GM19240 (cell line): ENCODE measurements at regions not wholly inside any gene's neighbourhood (a gene's known extent, or its start where the extent isn't known, plus 50 kb on each side); places are given as distances from the start of the nearest gene placed in this dataset.

Source experiments
- DNase-seq: peaks from one replicate; pipeline ENCODE4 v3.0.0; 2011; ENCODE audit warnings: low spot score; ENCODE audit not compliant: insufficient read length

DNA sequence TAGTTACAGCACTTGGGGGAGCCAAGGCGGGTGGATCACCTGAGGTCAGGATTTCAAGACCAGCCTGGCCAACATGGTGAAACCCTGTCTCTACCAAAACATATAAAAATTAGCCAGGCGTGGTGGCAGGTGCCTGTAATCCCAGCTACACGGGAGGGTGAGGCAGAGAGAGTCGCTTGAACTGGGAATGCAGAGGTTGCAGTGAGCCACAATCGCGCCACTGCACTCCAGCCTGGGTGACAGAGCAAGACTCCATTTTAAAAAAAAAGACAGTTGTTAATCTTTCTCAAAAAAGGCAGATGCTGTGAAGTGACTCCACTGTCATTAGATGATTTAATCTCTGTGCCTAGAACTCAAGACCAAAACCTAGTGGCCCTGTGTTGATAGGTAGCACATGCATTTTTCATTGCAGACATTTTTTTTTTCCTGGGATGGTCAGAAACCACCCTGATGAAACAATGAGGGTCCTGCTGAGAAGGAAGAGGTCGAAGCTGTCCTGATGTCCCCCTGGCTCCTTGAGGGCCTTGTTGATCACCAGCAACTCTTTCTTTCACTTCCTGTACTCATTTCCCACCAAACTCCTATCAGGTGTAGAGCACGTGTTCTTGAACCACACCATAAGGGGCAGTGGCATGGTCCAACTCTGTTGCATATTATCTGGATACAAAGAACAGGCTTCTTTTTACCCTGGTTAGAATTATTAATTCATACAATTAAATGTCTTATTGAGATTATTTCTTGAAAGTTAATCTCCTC is 382.2 kb downstream of the ICE1 start:
- DNase-seq = no peak

DNA sequence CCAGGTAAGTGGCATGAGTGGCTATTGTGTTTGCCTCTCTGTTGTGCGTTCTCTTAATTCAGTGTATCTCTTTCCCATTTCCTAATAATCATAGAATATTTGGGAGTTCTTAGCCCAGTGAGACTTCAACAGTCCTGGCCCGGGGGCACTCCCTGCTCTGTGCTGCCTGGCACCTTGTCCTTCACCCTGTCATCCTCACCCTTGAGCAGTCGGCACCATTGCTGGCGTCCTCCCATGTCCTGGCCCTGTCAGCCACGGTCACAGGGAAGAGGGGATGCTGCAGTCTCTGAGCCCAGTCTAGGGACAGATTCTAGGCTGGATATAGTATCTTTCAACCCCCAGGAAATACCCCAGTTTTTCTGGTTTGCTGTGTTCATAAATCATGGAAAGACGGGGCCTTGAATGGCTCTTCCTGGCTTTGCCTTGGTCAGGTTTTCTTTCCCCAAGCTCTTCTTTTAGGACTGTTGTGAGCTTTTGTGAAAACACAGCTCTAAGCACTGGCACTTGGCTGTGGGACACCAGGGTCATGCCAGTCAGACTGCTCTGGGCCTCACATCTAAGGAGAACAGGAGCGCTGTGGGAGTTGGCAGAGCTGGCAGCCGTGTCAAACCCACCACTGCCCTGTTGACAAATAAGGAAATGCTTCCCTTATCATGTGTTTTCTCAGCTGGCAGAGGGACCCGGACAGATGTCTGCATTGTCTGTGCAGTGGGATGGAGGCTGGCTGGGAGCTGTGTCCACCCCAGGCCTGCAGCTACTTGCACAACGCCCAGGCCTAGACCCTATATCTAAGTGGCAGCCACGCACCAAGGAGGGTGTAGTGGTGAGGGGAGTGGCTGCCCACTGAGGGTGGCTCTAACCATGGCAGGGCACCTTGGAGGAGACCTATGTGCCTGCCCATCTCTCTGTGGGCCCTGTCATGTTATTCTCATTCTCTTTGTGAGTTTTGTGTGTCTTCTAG is 378.6 kb downstream of the ICE1 start:
- no peak for DNase-seq

DNA sequence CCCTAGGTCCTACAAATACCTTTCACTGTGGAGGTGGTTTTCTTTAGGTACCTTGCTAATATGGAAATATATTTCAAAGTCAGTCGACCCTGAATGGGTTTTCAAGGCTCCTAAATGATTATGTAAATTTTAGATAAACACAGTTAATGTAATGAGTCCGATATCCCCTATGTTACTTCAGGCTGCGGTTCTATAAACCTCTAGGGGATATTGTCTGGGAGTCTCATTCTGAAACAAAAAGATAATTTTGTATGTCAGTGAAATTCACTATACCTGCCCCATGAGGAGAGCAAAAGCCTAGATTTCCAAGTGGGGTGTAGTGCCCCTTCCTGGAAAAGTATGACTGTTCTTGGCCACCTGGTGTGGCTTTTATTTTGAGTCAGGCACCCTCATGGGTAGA is 377.3 kb downstream of the ICE1 start:
- DNase-seq = no peak

DNA sequence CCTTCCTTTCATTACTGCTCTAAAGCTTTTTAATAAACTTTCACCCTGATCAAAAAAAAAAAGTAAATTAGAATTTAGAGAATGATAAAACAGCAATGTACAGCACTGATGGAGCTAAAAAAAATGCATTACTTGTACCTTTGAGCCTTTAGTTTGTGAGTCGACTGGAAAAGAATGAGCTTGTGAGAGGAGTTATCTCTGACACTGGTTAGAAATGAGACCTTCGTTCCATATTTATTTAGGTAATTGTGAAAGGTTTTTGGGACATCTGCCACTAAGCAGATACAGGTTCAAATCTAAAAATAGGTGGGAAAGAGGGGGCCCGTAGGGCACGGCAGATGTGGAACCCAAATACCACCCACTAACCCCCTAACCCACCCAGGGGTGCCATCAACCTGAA is 376.8 kb downstream of the ICE1 start:
- no peak for DNase-seq

DNA sequence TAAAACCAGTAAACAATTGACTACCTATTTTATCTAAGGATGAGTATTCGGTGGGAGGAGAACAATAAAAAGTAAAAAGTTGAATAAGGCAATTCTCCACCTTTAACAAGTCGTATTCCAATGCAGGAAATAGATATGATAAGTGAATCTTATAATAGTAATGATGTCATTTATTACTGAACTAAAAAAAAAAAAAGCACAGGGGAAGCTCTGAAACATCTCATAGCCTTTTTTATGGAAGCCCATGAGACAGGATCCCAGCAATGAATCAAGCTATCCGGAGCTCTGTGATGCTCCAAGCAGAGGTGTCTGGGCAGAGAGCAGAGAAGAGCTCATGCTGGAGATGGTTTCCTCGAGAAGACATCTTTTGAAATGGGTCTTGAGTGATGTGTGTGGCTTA is 376.0 kb downstream of the ICE1 start:
- DNase-seq = no peak

DNA sequence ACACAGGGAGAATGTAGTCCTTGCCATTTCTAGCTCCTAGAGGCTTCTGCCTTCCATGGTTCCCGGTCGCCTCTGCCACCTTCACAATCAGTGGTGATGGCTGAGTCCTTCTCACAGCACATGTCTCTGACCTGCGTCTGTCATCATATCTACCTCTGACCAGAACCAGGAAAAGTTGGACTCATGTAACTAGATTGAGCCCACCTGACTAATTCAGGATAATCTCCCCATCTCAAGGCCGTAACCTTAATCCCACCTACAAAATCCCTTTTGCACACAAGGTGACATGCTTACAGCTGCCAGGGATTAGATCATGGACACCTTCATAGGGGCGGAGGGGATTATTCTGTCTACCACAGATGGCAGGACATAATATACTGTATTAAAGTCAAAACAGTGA is 375.6 kb downstream of the ICE1 start:
- no peak for DNase-seq

DNA sequence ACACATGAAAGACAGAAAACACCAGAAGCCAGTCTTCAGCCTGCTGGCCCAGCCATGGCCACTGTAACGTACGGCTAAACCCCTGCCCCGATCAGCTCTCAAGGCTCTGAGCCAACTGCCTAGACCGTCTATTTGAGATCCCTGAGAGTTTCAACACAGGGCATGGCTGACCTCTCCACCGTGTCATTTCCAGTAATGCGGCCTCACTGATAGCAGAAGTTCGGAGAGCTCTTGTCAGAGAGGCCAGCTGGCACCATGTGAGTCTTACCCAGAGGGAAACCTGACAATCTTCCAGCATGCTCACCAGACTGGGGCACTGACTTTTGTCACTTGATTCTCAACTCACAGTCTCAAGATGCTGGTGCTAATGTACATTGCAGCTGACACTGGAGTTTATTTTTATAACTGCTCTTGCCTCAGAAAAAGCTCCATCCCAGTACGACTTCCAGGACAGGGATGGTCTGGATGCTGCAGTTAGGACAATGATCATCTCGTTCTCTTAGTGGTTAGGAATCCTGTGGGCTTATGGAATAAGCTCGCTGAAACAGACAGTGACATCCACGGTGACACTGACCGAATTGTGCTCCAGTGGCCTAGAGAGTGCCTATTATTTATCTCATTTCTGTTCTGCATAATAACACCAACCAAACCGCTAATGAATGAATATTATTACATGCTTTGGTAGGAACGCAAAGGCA is 372.7 kb downstream of the ICE1 start:
- no peak for DNase-seq

DNA sequence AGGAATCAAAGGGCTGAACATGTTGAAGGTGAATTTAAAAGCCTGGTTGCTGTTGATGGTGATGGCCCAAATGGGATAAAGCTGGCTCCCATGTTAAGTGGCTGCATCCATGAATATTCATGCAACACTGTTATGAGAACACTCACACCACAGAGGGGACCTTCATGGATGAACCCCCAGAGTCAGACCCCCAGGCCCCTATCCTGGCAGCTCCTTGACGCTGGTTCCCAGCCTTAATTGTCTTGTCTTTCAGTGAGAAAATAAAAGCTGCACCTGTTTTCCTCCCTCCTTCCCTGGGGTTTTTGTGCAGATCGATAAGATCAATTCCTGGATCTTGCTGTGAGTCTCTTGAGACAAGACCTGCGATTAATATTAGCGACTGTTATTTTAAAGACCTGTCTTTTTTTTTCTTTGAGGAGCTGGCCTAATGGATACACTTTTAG is 371.7 kb downstream of the ICE1 start:
- DNase-seq = no peak

DNA sequence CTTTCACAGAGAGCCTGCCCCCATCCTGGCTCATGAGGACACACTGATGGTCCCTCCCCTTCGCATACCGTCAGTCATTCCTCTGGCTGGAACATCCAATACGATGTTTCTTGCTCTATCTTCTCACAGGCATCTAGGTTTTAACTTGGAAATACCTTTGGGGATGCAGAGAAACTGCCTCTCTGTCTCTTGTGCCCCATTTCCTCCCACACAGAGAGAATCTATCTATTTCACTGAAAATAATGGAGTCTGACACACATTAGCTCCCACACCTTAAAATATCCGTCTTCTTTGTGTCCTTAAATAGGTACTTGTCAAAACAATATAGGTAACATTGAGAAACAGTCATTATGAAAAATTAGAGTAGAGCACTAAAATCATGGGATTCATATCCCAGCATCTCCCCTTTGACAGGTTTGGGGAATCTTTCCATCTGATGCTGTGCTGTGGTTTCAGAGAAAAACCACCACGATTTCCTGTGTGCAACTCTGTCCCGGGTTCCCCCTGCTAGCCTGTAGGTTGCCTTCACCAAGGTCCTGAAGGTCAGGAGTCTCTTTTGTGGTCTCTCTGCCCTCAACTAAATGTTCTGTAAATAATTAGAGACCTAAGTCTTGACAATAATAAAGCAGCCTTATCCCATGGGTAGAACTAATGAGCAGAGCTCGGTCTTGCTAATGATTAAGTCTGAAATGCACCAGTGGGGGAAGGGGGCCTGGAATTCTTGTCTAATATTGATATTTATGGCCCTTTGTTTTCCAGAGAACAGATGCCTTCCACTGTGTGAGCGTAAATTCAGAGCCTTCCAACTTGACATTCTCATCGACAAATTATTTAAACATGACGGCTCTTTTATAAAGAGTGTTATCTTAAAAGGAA is 371.0 kb downstream of the ICE1 start:
- DNase-seq = no peak

DNA sequence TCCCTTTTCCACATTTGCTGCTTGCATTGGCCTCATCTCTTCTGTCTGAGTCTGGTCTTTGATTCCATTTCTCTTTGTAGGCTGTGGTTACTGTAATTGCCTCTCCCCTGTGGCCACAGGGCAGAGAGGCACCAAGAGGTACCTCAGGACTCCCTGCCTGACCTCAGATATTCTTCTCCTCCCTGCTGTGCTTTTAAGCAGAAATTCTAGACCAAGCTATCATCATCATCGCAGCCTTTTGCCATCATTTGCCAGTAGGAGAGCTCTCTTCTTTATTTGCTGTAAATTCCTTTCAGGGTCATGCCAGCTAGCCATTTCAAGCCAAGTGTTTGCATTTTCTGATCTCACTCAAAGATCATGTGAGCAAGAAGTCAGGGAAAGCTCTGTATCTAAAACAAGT is 369.6 kb downstream of the ICE1 start:
- no peak for DNase-seq

DNA sequence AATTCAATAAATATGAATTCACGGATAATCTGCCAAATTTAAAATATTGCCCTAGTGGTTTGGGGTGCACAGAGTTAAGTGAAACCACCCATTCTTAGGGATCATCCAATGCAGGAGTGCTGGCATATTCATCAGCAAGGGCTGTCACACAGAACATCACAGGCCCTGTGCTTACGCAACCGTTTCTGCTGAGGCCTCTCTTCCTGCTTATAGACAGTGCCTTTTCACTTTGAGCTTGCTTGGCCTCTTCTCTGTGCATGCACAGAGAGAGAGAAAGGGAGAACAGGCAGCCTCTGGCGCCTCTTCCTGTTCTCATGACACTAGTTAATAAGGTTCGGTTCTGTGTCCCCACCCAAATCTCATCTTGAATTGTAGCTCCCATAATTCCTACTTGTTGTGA is 366.3 kb downstream of the ICE1 start:
- no peak for DNase-seq

DNA sequence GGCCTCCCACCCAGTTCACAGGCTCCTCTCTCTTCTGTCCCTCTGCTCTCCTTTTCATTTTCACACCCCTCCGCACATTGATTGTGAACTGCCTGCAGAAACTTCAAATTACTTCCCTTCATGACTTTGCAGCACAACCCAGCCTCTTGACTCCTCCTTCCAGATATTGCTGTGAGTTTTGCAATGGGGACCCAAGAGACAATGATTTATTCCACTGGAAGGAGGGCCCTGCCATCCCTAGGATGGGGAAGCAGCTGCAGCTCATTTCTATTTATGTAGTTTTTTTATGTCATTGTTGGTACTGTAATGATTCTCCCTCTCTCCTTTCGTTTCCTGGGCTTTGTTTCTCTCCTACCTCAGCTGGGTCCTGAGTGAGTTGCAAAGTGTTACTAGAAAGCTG is 364.9 kb downstream of the ICE1 start:
- no peak for DNase-seq

DNA sequence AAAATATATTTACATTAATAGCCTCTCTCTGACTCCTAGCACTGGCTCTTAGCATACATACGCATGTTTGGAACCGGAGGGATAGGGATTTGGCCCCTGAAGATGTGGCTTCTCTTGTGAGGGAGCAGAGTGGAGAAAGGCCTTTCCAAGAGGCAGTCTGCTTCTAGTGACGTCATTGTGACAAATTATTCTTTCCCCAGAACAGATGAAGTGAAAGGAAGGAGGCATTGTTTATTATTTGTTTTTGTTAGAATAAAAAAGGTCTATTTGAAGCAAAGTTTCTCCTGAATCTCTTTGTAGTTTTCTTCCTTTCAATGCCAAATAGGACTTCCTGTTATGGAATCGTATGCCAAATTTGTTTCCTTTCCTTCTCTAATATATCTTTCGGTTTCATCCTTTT is 361.6 kb downstream of the ICE1 start:
- DNase-seq = no peak

DNA sequence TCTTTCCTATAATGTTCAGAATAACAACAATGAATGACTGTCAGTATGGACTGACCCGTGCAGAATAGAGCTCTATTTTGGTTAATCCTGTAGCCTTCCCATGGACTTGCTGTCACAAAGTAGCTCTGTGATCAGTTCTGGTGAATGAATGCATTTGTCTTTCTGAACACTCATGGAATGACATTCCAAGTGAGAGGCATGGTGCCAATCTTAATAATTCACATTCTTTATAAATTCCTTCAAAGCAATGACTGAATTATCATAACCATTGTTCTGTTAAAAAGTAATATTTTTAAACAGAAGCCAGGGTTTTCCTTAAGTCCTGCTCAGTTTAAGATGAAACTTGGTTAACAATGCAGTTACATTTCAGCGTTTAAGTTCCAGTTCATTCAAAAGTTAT is 360.5 kb downstream of the ICE1 start:
- DNase-seq = no peak

DNA sequence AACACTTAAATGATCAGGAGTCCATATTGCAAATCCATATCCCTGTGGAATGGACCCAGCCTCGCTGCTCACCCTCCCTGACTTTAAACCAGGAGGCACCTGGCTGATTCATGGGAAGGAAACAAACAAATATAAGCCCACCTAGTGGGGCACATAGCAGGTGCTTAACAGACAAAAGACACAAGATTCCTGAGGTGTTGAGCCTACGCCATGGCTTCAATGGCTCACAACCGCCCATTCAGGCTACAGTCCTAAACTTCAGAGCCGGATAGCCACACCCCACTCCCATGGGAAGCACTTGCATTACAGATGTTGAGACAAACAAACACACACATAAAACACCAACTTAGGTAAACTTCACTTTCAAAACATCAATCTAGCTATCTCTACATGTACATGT is 359.9 kb downstream of the ICE1 start:
- no peak for DNase-seq

DNA sequence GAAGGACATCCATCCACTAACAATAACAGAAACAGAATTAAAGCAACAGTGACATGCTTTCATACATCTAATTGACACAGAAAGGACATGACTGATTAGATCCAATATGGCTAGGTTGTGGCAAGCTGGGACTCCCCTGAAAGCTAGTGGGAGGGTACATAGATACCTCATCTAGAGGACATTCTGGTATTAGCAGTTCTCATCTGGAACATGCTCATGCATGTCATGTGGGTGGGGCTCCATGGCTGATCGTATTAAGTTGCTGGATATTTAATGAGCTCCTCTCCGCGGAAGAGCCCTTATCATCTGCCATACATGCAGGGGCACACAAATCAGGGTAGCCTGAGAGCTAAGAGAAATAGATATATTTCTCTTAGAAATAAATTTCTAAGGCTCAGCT is 358.9 kb downstream of the ICE1 start:
- DNase-seq = no peak

DNA sequence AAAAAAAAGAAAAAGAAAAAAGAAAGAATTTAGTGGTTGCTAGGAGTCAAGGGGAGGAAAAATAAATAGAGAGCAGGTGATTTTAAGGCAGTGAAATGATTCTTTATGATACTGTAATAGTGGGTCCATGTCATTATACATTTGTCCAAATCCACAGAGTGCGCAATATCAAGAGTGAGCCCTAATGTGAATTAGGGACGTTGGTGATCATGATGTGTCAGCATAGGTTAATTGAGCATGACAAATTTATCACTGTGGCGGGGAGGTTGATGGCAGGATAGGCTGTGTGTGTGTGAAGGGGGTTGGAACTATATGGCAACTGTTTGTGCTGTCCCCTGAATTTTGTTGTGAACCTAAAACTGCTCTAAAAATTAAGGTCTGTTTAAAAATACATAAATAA is 357.8 kb downstream of the ICE1 start:
- DNase-seq = no peak

DNA sequence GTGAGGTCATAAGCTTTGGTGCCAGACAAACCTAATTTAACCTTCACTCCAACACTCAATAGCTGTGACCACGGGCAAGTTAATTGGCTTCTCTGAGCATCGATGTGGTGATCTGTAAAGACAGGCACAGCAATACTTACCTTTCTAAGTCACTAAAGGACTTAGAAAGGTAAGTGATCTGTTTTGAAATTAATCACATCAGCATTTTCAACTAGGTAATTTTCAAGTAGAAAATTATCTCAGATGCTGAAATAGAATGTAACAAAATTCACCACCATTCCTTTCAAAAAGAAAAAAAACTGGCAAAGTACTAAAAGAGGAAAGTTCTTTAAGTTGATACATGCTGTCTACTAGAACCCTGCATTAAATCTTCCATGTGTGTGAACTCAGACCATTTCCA is 354.5 kb downstream of the ICE1 start:
- DNase-seq = no peak

DNA sequence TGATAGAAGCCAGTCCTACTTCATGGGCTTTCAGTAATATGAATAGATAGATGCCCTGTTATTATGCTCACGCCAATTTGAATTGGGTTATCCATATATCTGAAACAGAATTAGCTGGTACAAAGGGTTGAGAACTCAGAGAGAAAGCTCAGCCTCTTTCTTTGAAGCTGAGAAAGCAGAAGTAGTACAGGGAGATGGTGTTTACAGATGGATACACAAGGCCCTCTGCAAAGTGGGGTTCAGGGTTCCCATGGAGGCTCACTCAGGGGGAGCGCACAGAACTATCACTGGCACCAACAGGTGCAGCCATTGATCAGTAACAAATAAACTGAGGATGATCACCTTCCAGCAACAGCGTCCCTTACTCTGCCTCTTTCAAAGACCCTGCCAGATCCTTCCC is 349.7 kb downstream of the ICE1 start:
- DNase-seq = no peak

DNA sequence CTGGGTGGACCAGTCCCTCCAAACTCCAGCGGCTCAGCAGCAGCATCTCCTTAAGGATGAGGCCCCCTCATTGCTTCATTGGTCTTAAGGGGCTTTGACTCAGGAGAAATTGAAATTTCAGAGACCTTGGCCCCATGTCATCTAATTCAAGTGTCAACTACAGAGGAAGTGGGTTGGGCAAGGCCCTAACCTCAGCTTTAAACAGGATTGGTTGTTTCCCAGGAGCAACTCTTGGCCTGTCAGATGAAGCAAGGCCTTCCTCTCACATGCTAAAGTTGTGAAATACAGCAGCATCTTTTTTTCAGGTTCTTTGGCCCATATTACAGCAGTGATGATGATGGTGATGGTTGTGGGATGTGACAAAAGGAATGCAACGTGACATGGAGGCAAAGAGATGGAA is 348.3 kb downstream of the ICE1 start:
- DNase-seq = no peak

DNA sequence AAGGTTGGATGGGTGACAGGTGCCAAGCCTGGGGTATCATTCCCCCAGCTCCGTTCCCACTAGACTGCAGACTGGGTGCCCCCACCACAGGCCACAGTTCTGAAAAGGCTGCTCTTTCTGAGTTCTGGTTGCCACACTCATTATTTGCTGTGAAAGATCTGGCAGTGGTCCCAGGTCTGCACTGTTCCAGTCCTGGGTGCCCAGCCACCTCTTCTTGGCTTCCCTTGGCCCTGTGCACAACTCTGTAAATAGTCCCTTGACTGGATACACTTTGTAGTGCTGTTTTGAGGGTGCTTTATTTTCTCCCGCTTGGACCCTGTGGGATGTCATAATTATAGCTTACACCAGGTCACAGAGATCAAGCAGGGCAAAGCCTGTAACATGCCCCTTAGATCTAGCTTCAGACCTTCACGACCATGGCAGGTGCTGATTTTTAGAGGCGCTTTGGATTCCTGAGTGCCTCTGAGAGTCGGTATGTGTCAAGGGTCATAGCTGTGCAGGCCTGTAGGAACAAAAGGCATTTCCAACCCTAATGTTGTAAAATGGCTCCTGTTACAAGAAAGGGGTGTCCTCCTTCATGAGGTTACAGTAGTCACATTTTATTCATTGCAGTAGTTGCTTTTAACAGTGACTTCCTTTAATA is 344.9 kb downstream of the ICE1 start:
- DNase-seq = no peak
